H9 (cell line): ENCODE measurements at regions not wholly inside any gene's neighbourhood (a gene's known extent, or its start where the extent isn't known, plus 50 kb on each side); places are given as distances from the start of the nearest gene placed in this dataset.

ENCODE experiments used
- DNase-seq: peaks from one replicate; pipeline ENCODE4 v3.0.0-alpha.2; 2017
- H2AFZ ChIP-seq: one replicate; pipeline ENCODE4 v1.6.1; 2013; ENCODE audit warnings: mild to moderate bottlenecking, low read length, control low read depth, moderate library complexity
- H2AK5ac ChIP-seq: 2 replicates; pipeline ENCODE4 v1.6.1; 2013; ENCODE audit warnings: low read length, control low read depth, mixed read lengths; ENCODE audit not compliant: insufficient read length
- H2BK120ac ChIP-seq: one replicate; pipeline ENCODE4 v1.6.1; 2013; ENCODE audit warnings: low read depth, mild to moderate bottlenecking, low read length, control low read depth, inconsistent platforms; ENCODE audit not compliant: poor library complexity, severe bottlenecking
- H2BK12ac ChIP-seq: 2 replicates; pipeline ENCODE4 v1.6.1; 2013; ENCODE audit warnings: low read length, control low read depth, mixed read lengths, low read depth; ENCODE audit not compliant: insufficient read length
- H2BK15ac ChIP-seq: 2 replicates; pipeline ENCODE4 v1.6.1; 2013; ENCODE audit warnings: low read depth, low read length, control low read depth
- H2BK20ac ChIP-seq: one replicate; pipeline ENCODE4 v1.6.1; 2013; ENCODE audit warnings: low read depth, mild to moderate bottlenecking, low read length, control low read depth, inconsistent platforms; ENCODE audit not compliant: poor library complexity, severe bottlenecking
- H2BK5ac ChIP-seq: 2 replicates; pipeline ENCODE4 v1.6.1; 2013; ENCODE audit warnings: low read length, control low read depth, mixed read lengths; ENCODE audit not compliant: insufficient read length
- H3K14ac ChIP-seq: 2 replicates; pipeline ENCODE4 v1.6.1; 2013; ENCODE audit warnings: low read length, control low read depth; ENCODE audit not compliant: insufficient read depth
- H3K18ac ChIP-seq: 2 replicates; pipeline ENCODE4 v1.6.1; 2013; ENCODE audit warnings: low read depth, mild to moderate bottlenecking, mixed read lengths, low read length, control low read depth; ENCODE audit not compliant: insufficient read length
- H3K23ac ChIP-seq: 2 replicates; pipeline ENCODE4 v1.6.1; 2013; ENCODE audit warnings: low read length, control low read depth, mixed read lengths, low read depth; ENCODE audit not compliant: insufficient read length
- H3K23me2 ChIP-seq: 2 replicates; pipeline ENCODE4 v1.6.1; 2013; ENCODE audit warnings: low read depth, mild to moderate bottlenecking, mixed read lengths, low read length, control low read depth; ENCODE audit not compliant: insufficient read length, poor library complexity, severe bottlenecking
- H3K27ac ChIP-seq: 2 replicates; pipeline ENCODE4 v1.5.1; 2013; ENCODE audit warnings: low read length, control low read depth, mixed read lengths, low read depth; ENCODE audit not compliant: insufficient read length
- H3K27me3 ChIP-seq: 2 replicates; pipeline ENCODE4 v1.6.1; 2013; ENCODE audit warnings: low read length, control low read depth, inconsistent platforms; ENCODE audit not compliant: insufficient read depth
- H3K4ac ChIP-seq: 2 replicates; pipeline ENCODE4 v1.6.1; 2013; ENCODE audit warnings: low read depth, mild to moderate bottlenecking, control low read depth, inconsistent platforms, low read length, moderate library complexity
- H3K4me1 ChIP-seq: 2 replicates; pipeline ENCODE4 v1.6.1; 2013; ENCODE audit warnings: low read length, control low read depth, inconsistent platforms; ENCODE audit not compliant: insufficient read depth
- H3K4me2 ChIP-seq: 2 replicates; pipeline ENCODE4 v1.6.1; 2013; ENCODE audit warnings: low read length, control low read depth, mixed read lengths; ENCODE audit not compliant: insufficient read length, insufficient read depth
- H3K56ac ChIP-seq: 2 replicates; pipeline ENCODE4 v1.6.1; 2013; ENCODE audit warnings: low read depth, mild to moderate bottlenecking, mixed read lengths, low read length, control low read depth; ENCODE audit not compliant: insufficient read length
- H3K79me1 ChIP-seq: 2 replicates; pipeline ENCODE4 v1.6.1; 2013; ENCODE audit warnings: low read depth, mild to moderate bottlenecking, moderate library complexity, low read length, control low read depth, inconsistent platforms; ENCODE audit not compliant: insufficient read depth, poor library complexity, severe bottlenecking
- H3K79me2 ChIP-seq: 2 replicates; pipeline ENCODE4 v1.6.1; 2013; ENCODE audit warnings: low read length, control low read depth, inconsistent platforms; ENCODE audit not compliant: insufficient read depth
- H3K9ac ChIP-seq: 2 replicates; pipeline ENCODE4 v1.6.1; 2013; ENCODE audit warnings: low read length, control low read depth, mixed read lengths; ENCODE audit not compliant: insufficient read length; ENCODE audit errors: extremely low read depth
- H3K9me3 ChIP-seq: one replicate; pipeline ENCODE4 v1.6.1; 2013; ENCODE audit warnings: low read depth, low read length, inconsistent platforms; ENCODE audit not compliant: control insufficient read depth
- H3T11ph ChIP-seq: one replicate; pipeline ENCODE4 v1.6.1; 2013; ENCODE audit warnings: mild to moderate bottlenecking, low read length, control low read depth, inconsistent platforms
- H4K20me1 ChIP-seq: one replicate; pipeline ENCODE4 v1.6.1; 2013; ENCODE audit not compliant: control insufficient read depth, insufficient read length, insufficient read depth
- H4K5ac ChIP-seq: 2 replicates; pipeline ENCODE4 v1.6.1; 2013; ENCODE audit warnings: low read depth, mild to moderate bottlenecking, mixed read lengths, low read length, control low read depth; ENCODE audit not compliant: insufficient read length
- H4K8ac ChIP-seq: replicated peaks from 2 replicates; pipeline ENCODE4 v1.6.1; 2013; ENCODE audit warnings: low read length, control low read depth, mixed read lengths, low read depth; ENCODE audit not compliant: insufficient read length
- H4K91ac ChIP-seq: 2 replicates; pipeline ENCODE4 v1.6.1; 2013; ENCODE audit warnings: low read depth, mild to moderate bottlenecking, moderate library complexity, mixed read lengths, low read length, control low read depth; ENCODE audit not compliant: insufficient read length
- H3K27ac Mint-ChIP-seq, 3 experiments: 2 replicates in 2 of 3; 3 replicates in 1 of 3; pipeline ENCODE4 v1.8.0; 2020 to 2021; ENCODE audit warnings: mixed read lengths in 3 of 3, mild to moderate bottlenecking in 1 of 3, moderate library complexity in 1 of 3
- H3K27me3 Mint-ChIP-seq: 2 replicates; pipeline ENCODE4 v1.8.0; 2021; ENCODE audit warnings: low read depth, mild to moderate bottlenecking, moderate library complexity, mixed read lengths
- H3K36me3 Mint-ChIP-seq, 3 experiments: 2 replicates in 2 of 3; 3 replicates in 1 of 3; pipeline ENCODE4 v1.8.0; 2020 to 2021; ENCODE audit warnings: low read depth in 3 of 3, mixed read lengths in 3 of 3; ENCODE audit not compliant: insufficient read depth in 1 of 3
- H3K4me1 Mint-ChIP-seq, 2 experiments: 2 replicates each; pipeline ENCODE4 v1.8.0; 2020; ENCODE audit warnings: mixed read lengths in 2 of 2
- H3K4me3 Mint-ChIP-seq, 2 experiments: 2 replicates in 1 of 2; 3 replicates in 1 of 2; pipeline ENCODE4 v1.8.0; 2020 to 2021; ENCODE audit warnings: mild to moderate bottlenecking in 2 of 2, mixed read lengths in 2 of 2, moderate library complexity in 1 of 2
- H3K9me3 Mint-ChIP-seq, 2 experiments: 2 replicates in 1 of 2; 3 replicates in 1 of 2; pipeline ENCODE4 v1.8.0; 2020; ENCODE audit warnings: mild to moderate bottlenecking in 2 of 2, mixed read lengths in 2 of 2, moderate library complexity in 1 of 2
- WGBS: extraction: QIAGEN DNeasy Blood & Tissue Kit; methylation state at CpG from one replicate; pipeline ENCODE4 v1.1.7; 2013; ENCODE audit warnings: missing lambda C conversion rate, low lambda C conversion rate, mixed read lengths; ENCODE audit not compliant: insufficient read length; ENCODE audit errors: extremely low coverage; 5-methylcytosine and 5-hydroxymethylcytosine counted together
- TF ChIP-seq, protein P1 (sequence below): fragments of 200-600 bp; sonication (generic); conservative IDR thresholded peaks from 3 replicates; pipeline ENCODE4 v1.8.0; 2021; ENCODE audit warnings: antibody characterized with exemption, mild to moderate bottlenecking

GRCh38 chr4:97468272-97468671 is 675.0 kb downstream of the STPG2 start:
- Histone ChIP-seq H3K23me2 (no peaks in the 10 kb centered on the region), H3T11ph (no peak overlapping the region), H4K91ac (no peak overlapping the region), H3K79me2 (no peaks in the 10 kb centered on the region), H3K27ac (no peak overlapping the region), H3K56ac (no peak overlapping the region), H2AK5ac (no peak overlapping the region), H3K4ac (no peak overlapping the region), H3K4me2 (no peak overlapping the region), H4K5ac (no peak overlapping the region), H3K79me1 (no peaks in the 10 kb centered on the region), H2BK20ac (no peak overlapping the region), H3K18ac (no peak overlapping the region), H2BK12ac (no peak overlapping the region), H2AFZ (no peak overlapping the region), H2BK15ac (no peak overlapping the region), H3K4me1 (no peaks in the 10 kb centered on the region), H3K23ac (no peak overlapping the region), H3K27me3 (no peaks in the 10 kb centered on the region), H3K14ac (no peak overlapping the region), H3K9me3 (no peaks in the 10 kb centered on the region), H4K20me1 (no peaks in the 10 kb centered on the region), H3K9ac (no peak overlapping the region), H2BK120ac (no peak overlapping the region), H4K8ac (no peak overlapping the region), H2BK5ac (no peak overlapping the region)
- no peak for DNase-seq
- Mint-ChIP-seq H3K27me3 (no peaks in the 10 kb centered on the region), H3K4me3 (no peak overlapping the region), H3K4me1 (no peaks in the 10 kb centered on the region), H3K27ac (no peak overlapping the region), H3K9me3 (peaks cover 6 to 11% of the 10 kb centered on the region in 2 experiments; a peak in 4 of 5 replicates), H3K36me3 (peaks cover 0 to 12% (median 5%) of the 10 kb centered on the region in 3 experiments; a peak in 5 of 7 replicates)
- TF ChIP-seq, protein P1, sequence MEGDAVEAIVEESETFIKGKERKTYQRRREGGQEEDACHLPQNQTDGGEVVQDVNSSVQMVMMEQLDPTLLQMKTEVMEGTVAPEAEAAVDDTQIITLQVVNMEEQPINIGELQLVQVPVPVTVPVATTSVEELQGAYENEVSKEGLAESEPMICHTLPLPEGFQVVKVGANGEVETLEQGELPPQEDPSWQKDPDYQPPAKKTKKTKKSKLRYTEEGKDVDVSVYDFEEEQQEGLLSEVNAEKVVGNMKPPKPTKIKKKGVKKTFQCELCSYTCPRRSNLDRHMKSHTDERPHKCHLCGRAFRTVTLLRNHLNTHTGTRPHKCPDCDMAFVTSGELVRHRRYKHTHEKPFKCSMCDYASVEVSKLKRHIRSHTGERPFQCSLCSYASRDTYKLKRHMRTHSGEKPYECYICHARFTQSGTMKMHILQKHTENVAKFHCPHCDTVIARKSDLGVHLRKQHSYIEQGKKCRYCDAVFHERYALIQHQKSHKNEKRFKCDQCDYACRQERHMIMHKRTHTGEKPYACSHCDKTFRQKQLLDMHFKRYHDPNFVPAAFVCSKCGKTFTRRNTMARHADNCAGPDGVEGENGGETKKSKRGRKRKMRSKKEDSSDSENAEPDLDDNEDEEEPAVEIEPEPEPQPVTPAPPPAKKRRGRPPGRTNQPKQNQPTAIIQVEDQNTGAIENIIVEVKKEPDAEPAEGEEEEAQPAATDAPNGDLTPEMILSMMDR: no peak
- no CpG with 5 or more reads among the region's 5 CpGs for WGBS
